HepG2 (cell line): ENCODE measurements at regions not wholly inside any gene's neighbourhood (a gene's known extent, or its start where the extent isn't known, plus 50 kb on each side); places are given as distances from the start of the nearest gene placed in this dataset.

Source experiments
- ATAC-seq: fragments of 200-7000 bp; cut with Tn5 transposase; 3 replicates; pipeline ENCODE4 v1.9.1; 2020; ENCODE audit warnings: mild to moderate bottlenecking, moderate library complexity
- BruUV-seq: library from RNA; stranded (reverse); fragments of 400-500 nt; replicated peaks from 2 replicates; lab custom pipeline; 2021; lab: Mats Ljungman, UMichigan
- CTCF ChIA-PET: fragments of 300-600 bp; formaldehyde crosslinking; extraction: SDS; loops from one replicate; lab custom pipeline; 2021; ENCODE audit warnings: low total read pairs, inconsistent platforms, low intra/inter-chr PET ratio; lab: Yijun Ruan, JAX
- POLR2A ChIA-PET: fragments of 350-600 bp; sonication (Branson Sonifier 250); formaldehyde crosslinking; loops from one replicate; lab custom pipeline; 2020; ENCODE audit warnings: antibody characterized with exemption, inconsistent platforms; lab: Yijun Ruan, JAX
- DNase-seq: peaks from one replicate; pipeline ENCODE4 v3.0.0-alpha.2; 2015; ENCODE audit warnings: low spot score
- FAIRE-seq: peaks from 3 replicates; lab custom pipeline; 2011; peaks lifted over from hg19 to GRCh38; lab: Jason Lieb, UNC
- H2AFZ ChIP-seq: one replicate; pipeline ENCODE4 v1.6.1; 2011; ENCODE audit warnings: low read length, inconsistent platforms
- H3K27ac ChIP-seq: fragments of 300-600 bp; 3 replicates; pipeline ENCODE4 v1.8.0; 2011; ENCODE audit warnings: mixed run types, mild to moderate bottlenecking, mixed read lengths, low read length, inconsistent platforms; ENCODE audit not compliant: insufficient read depth; ENCODE audit errors: extremely low read length
- H3K27me3 ChIP-seq, 2 experiments: fragments of 200-600 bp in 1 of 2; 2 replicates in 1 of 2; 3 replicates in 1 of 2; pipeline versions ENCODE4 v1.6.0 to v1.8.0; 2011; ENCODE audit warnings: low read length in 2 of 2, mild to moderate bottlenecking in 2 of 2, moderate library complexity in 2 of 2, inconsistent platforms in 1 of 2; ENCODE audit not compliant: insufficient read depth in 2 of 2, control insufficient read depth in 1 of 2
- H3K36me3 ChIP-seq, 2 experiments: fragments of 200-600 bp in 1 of 2; replicated peaks in 1 of 2; 2 replicates in 1 of 2; 3 replicates in 1 of 2; pipeline versions ENCODE4 v1.5.1 to v1.8.0; 2011; ENCODE audit warnings: low read length in 2 of 2, inconsistent platforms in 1 of 2; ENCODE audit not compliant: insufficient read depth in 2 of 2, control insufficient read depth in 1 of 2
- H3K4me1 ChIP-seq: 2 replicates; pipeline ENCODE4 v1.5.1; 2012; ENCODE audit warnings: low read length, inconsistent platforms; ENCODE audit not compliant: insufficient read depth
- H3K4me2 ChIP-seq: 2 replicates; pipeline ENCODE4 v1.6.0; 2011; ENCODE audit warnings: low read depth, low read length, inconsistent platforms
- H3K4me3 ChIP-seq, 3 experiments: fragments of 200-600 bp in 1 of 3; sonication (generic), shearing (Covaris generic) in 1 of 3; replicated peaks in 1 of 3; 2 replicates each; pipeline ENCODE4 v1.5.1; 2011 to 2016; ENCODE audit warnings: low read length in 3 of 3, inconsistent platforms in 2 of 3, low read depth in 2 of 3, mild to moderate bottlenecking in 2 of 3, control low read depth in 1 of 3, mixed read lengths in 1 of 3; ENCODE audit not compliant: insufficient read depth in 1 of 3
- H3K79me2 ChIP-seq: one replicate; pipeline ENCODE4 v1.6.1; 2011; ENCODE audit warnings: low read length, inconsistent platforms; ENCODE audit not compliant: insufficient read depth
- H3K9ac ChIP-seq: 2 replicates; pipeline ENCODE4 v1.6.0; 2011; ENCODE audit warnings: mild to moderate bottlenecking, low read depth, low read length, inconsistent platforms; ENCODE audit not compliant: insufficient read depth
- H3K9me3 ChIP-seq: 2 replicates; pipeline ENCODE4 v1.5.1; 2012; ENCODE audit warnings: mild to moderate bottlenecking, low read length
- H4K20me1 ChIP-seq: 2 replicates; pipeline ENCODE4 v1.6.0; 2011; ENCODE audit warnings: inconsistent platforms, mild to moderate bottlenecking, low read length, moderate library complexity; ENCODE audit not compliant: insufficient read depth
- CHCHD3 ChIP-seq: sonication (generic); formaldehyde crosslinking; IDR thresholded peaks from 2 replicates; pipeline ENCODE4 v1.8.0; 2022; ENCODE audit warnings: mild to moderate bottlenecking, missing genetic modification reagents, moderate library complexity
- FOXK1 ChIP-seq: sonication (generic); formaldehyde crosslinking; IDR thresholded peaks from 2 replicates; pipeline ENCODE4 v1.4.0; 2020; ENCODE audit warnings: low read depth, missing genetic modification reagents, borderline replicate concordance
- HNRNPL ChIP-seq: fragments of 200-400 bp; formaldehyde crosslinking; IDR thresholded peaks from 2 replicates; pipeline ENCODE4 v1.6.1; 2017; ENCODE audit warnings: mild to moderate bottlenecking, low read depth, low read length
- JDP2 ChIP-seq: sonication (generic); formaldehyde crosslinking; IDR thresholded peaks from 2 replicates; pipeline ENCODE4 v1.8.1; 2022; ENCODE audit warnings: missing genetic modification reagents, borderline replicate concordance
- KAT2B ChIP-seq: fragments of 150-350 bp; IDR thresholded peaks from 2 replicates; pipeline ENCODE4 v1.6.1; 2014; ENCODE audit warnings: low read depth, low read length, borderline replicate concordance
- MEF2D ChIP-seq: sonication (generic); formaldehyde crosslinking; IDR thresholded peaks from 2 replicates; pipeline ENCODE4 v1.5.1; 2020; ENCODE audit warnings: mild to moderate bottlenecking, missing genetic modification reagents
- NFE2L1 ChIP-seq: sonication (generic); formaldehyde crosslinking; IDR thresholded peaks from 2 replicates; pipeline ENCODE4 v1.4.0; 2020; ENCODE audit warnings: missing genetic modification reagents, mild to moderate bottlenecking, borderline replicate concordance
- NR2F1 ChIP-seq, 2 experiments: fragments of 450-650 bp in 1 of 2; formaldehyde crosslinking in 1 of 2; IDR thresholded peaks; 2 replicates each; pipeline versions ENCODE4 v1.5.0 to v1.6.1; 2016 to 2020; ENCODE audit warnings: mild to moderate bottlenecking in 1 of 2, missing compliant biosample characterization in 1 of 2, missing genetic modification reagents in 1 of 2, moderate library complexity in 1 of 2
- REPIN1 ChIP-seq: sonication (generic); formaldehyde crosslinking; IDR thresholded peaks from 2 replicates; pipeline ENCODE4 v1.8.0; 2022; ENCODE audit warnings: missing genetic modification reagents, low read depth, mild to moderate bottlenecking, borderline replicate concordance
- RNF2 ChIP-seq: fragments of 450-650 bp; conservative IDR thresholded peaks from 2 replicates; pipeline ENCODE4 v1.6.1; 2016; ENCODE audit warnings: low read depth
- SMAD1 ChIP-seq: sonication (generic); formaldehyde crosslinking; IDR thresholded peaks from 2 replicates; pipeline ENCODE4 v1.4.0; 2020; ENCODE audit warnings: missing genetic modification reagents, low read depth, mild to moderate bottlenecking, borderline replicate concordance
- SOX5 ChIP-seq: IDR thresholded peaks from 2 replicates; pipeline ENCODE4 v1.6.1; 2016; ENCODE audit warnings: borderline replicate concordance
- THAP9 ChIP-seq: sonication (generic); formaldehyde crosslinking; IDR thresholded peaks from 2 replicates; pipeline ENCODE4; 2020; ENCODE audit warnings: missing genetic modification reagents, mild to moderate bottlenecking, borderline replicate concordance
- THYN1 ChIP-seq: sonication (generic); formaldehyde crosslinking; IDR thresholded peaks from 2 replicates; pipeline ENCODE4 v1.8.1; 2023; ENCODE audit warnings: low read depth, mild to moderate bottlenecking, moderate library complexity, missing genetic modification reagents, borderline replicate concordance
- ZFP1 ChIP-seq: IDR thresholded peaks from 2 replicates; pipeline ENCODE4 v1.6.1; 2016
- ZFP62 ChIP-seq: sonication (generic); formaldehyde crosslinking; IDR thresholded peaks from 2 replicates; pipeline ENCODE4 v1.4.0; 2020; ENCODE audit warnings: missing genetic modification reagents
- ZNF225 ChIP-seq: sonication (generic); formaldehyde crosslinking; IDR thresholded peaks from 2 replicates; pipeline ENCODE4 v1.4.0; 2020; ENCODE audit warnings: mild to moderate bottlenecking, missing genetic modification reagents
- ZNF484 ChIP-seq: sonication (generic); formaldehyde crosslinking; IDR thresholded peaks from 2 replicates; pipeline ENCODE4 v1.5.1; 2020; ENCODE audit warnings: mild to moderate bottlenecking, low read depth, missing genetic modification reagents, borderline replicate concordance
- WGBS: methylation state at CpG from one replicate; pipeline ENCODE4 v1.1.6; 2017; ENCODE audit warnings: low lambda C conversion rate; 5-methylcytosine and 5-hydroxymethylcytosine counted together
- in situ Hi-C: cut with HindIII; loops from 2 replicates; pipeline ENCODE4 v1.10.0; 2017; ENCODE audit warnings: low pct_unique_long_range_greater_than_20kb; ENCODE audit not compliant: extremely low pct_ligation_motif_present
- intact Hi-C: fragments of 100-400 bp; cut with micrococcal nuclease; formaldehyde crosslinking; loops from one replicate; pipeline ENCODE4 v1.10.0; 2022; ENCODE audit not compliant: unreplicated experiment

GRCh38 chr5:156006026-156006647, 320.8 kb upstream of the SGCD start:
- Histone ChIP-seq H3K36me3 (no peaks in the 10 kb centered on the region), H3K27ac (no peak overlapping the region), H2AFZ (no peak overlapping the region), H3K27me3 (peaks cover 1 to 2% of the 10 kb centered on the region in 2 experiments; a peak in 1 of 5 replicates), H3K9ac (no peak overlapping the region), H3K4me2 (no peak overlapping the region), H3K4me1 (no peaks in the 10 kb centered on the region), H3K79me2 (no peaks in the 10 kb centered on the region), H3K4me3 (no peak overlapping the region)
- ChIA-PET POLR2A (no interaction called here), CTCF (no interaction called here)
- intact Hi-C loops = no loop called here
- BruUV-seq = no TSS peak
- ATAC-seq (no peak), DNase-seq (no peak), FAIRE-seq (no peak)
- in situ Hi-C loops = no loop called here
- 2% methylated on average over 6 of the region's 6 CpGs for WGBS
- no peak for TF ChIP-seq ZNF484 (CRISPR knock-in tag)
- no peak for TF ChIP-seq JDP2
- no peak for TF ChIP-seq RNF2
- TF ChIP-seq THAP9 (CRISPR knock-in tag) = no peak
- no peak for TF ChIP-seq THYN1 (CRISPR knock-in tag)
- no peak for TF ChIP-seq NR2F1 (CRISPR knock-in tag; IDR thresholded peaks at IDR 0.05)
- TF ChIP-seq KAT2B = no peak
- TF ChIP-seq CHCHD3 (CRISPR knock-in tag) = no peak
- no peak for TF ChIP-seq HNRNPL
- TF ChIP-seq REPIN1 (CRISPR knock-in tag) = no peak
- TF ChIP-seq SOX5 = no peak
- no peak for TF ChIP-seq MEF2D (CRISPR knock-in tag)
- no peak for TF ChIP-seq NFE2L1 (CRISPR knock-in tag)
- TF ChIP-seq SMAD1 (CRISPR knock-in tag) = no peak
- no peak for TF ChIP-seq ZFP62 (CRISPR knock-in tag)
- TF ChIP-seq FOXK1 (CRISPR knock-in tag) = no peak
- TF ChIP-seq ZFP1 (CRISPR knock-in tag) = no peak
- no peak for TF ChIP-seq ZNF225 (CRISPR knock-in tag)
- TF ChIP-seq, all 625 proteins: peak for 0
- Histone ChIP-seq H3K9me3 (no peaks in the 10 kb centered on the region), H4K20me1 (no peaks in the 10 kb centered on the region)
